ENCODE measurements at regions not wholly inside any gene's neighbourhood (a gene's known extent, or its start where the extent isn't known, plus 50 kb on each side); places are given as distances from the start of the nearest gene placed in this dataset.

- DNase-seq = no peak
- no peak overlapping the region for H3K4me3 ChIP-seq (ENCODE audit: low read length)
- no peak overlapping the region for H3K9ac ChIP-seq (ENCODE audit: low read length)
- no peaks in the 10 kb centered on the region for H3K36me3 ChIP-seq (replicated peaks; ENCODE audit: insufficient read depth, low read length)
- no peaks in the 10 kb centered on the region for H3K9me3 ChIP-seq (replicated peaks; ENCODE audit: insufficient read depth, low read length)
- H2AFZ ChIP-seq (ENCODE audit: low read length) = no peak overlapping the region
- no peak overlapping the region for H3K4me2 ChIP-seq (ENCODE audit: low read depth, low read length)
- H3K27ac ChIP-seq (ENCODE audit: low read length) = no peak overlapping the region
- H3K4me1 ChIP-seq (ENCODE audit: low read length) = peaks cover 8% of the 10 kb centered on the region
- no peak for TF ChIP-seq EZH2 (optimal IDR thresholded peaks at IDR 0.05; ENCODE audit: low read depth, low read length)
- TF ChIP-seq EZH2phosphoT487 (IDR thresholded peaks at IDR 0.05; ENCODE audit: low read length) = no peak
- TF ChIP-seq CTCF (IDR thresholded peaks at IDR 0.05; ENCODE audit: low read length) = no peak
- no peaks in the 10 kb centered on the region for H4K20me1 ChIP-seq (ENCODE audit: insufficient read depth, low read length)
- H3K79me2 ChIP-seq (ENCODE audit: low read length) = no peaks in the 10 kb centered on the region
- H3K9me2 ChIP-seq (replicated peaks; ENCODE audit: insufficient read depth, low read length) = no peaks in the 10 kb centered on the region
- H3F3A ChIP-seq (ENCODE audit: insufficient read depth, low read length) = no peaks in the 10 kb centered on the region
- no peaks in the 10 kb centered on the region for H3K27me3 ChIP-seq (replicated peaks; ENCODE audit: insufficient read depth, low read length)
Observed at GRCh38 chr9:106322706-106323245, 540.2 kb upstream of the ZNF462 start.

- Histone ChIP-seq H3K4me3 (ENCODE audit: low read length) (no peak overlapping the region), H3K79me2 (ENCODE audit: low read length) (no peaks in the 10 kb centered on the region), H3K9ac (ENCODE audit: low read length) (no peak overlapping the region), H3F3A (ENCODE audit: insufficient read depth, low read length) (no peaks in the 10 kb centered on the region), H2AFZ (ENCODE audit: low read length) (no peak overlapping the region), H3K36me3 (replicated peaks; ENCODE audit: insufficient read depth, low read length) (no peaks in the 10 kb centered on the region), H3K9me3 (replicated peaks; ENCODE audit: insufficient read depth, low read length) (no peaks in the 10 kb centered on the region), H4K20me1 (ENCODE audit: insufficient read depth, low read length) (no peaks in the 10 kb centered on the region), H3K4me1 (ENCODE audit: low read length) (peaks cover 8% of the 10 kb centered on the region), H3K27ac (ENCODE audit: low read length) (no peak overlapping the region), H3K27me3 (replicated peaks; ENCODE audit: insufficient read depth, low read length) (no peaks in the 10 kb centered on the region), H3K9me2 (replicated peaks; ENCODE audit: insufficient read depth, low read length) (no peaks in the 10 kb centered on the region), H3K4me2 (ENCODE audit: low read depth, low read length) (no peak overlapping the region)
- TF ChIP-seq EZH2 (optimal IDR thresholded peaks at IDR 0.05; ENCODE audit: low read depth, low read length) = no peak
- TF ChIP-seq EZH2phosphoT487 (IDR thresholded peaks at IDR 0.05; ENCODE audit: low read length) = no peak
- TF ChIP-seq CTCF (IDR thresholded peaks at IDR 0.05; ENCODE audit: low read length) = no peak
- no peak for DNase-seq
Observed at GRCh38 chr9:106324053-106324585, 538.8 kb upstream of the ZNF462 start.

- Histone ChIP-seq H3K4me3 (ENCODE audit: low read length) (no peak overlapping the region), H2AFZ (ENCODE audit: low read length) (no peak overlapping the region), H3K9me2 (replicated peaks; ENCODE audit: insufficient read depth, low read length) (no peaks in the 10 kb centered on the region), H3F3A (ENCODE audit: insufficient read depth, low read length) (no peaks in the 10 kb centered on the region), H3K79me2 (ENCODE audit: low read length) (no peaks in the 10 kb centered on the region), H4K20me1 (ENCODE audit: insufficient read depth, low read length) (no peaks in the 10 kb centered on the region), H3K27ac (ENCODE audit: low read length) (no peak overlapping the region), H3K9me3 (replicated peaks; ENCODE audit: insufficient read depth, low read length) (no peaks in the 10 kb centered on the region), H3K4me1 (ENCODE audit: low read length) (peaks cover 8% of the 10 kb centered on the region), H3K4me2 (ENCODE audit: low read depth, low read length) (no peak overlapping the region), H3K9ac (ENCODE audit: low read length) (no peak overlapping the region), H3K27me3 (replicated peaks; ENCODE audit: insufficient read depth, low read length) (no peaks in the 10 kb centered on the region), H3K36me3 (replicated peaks; ENCODE audit: insufficient read depth, low read length) (no peaks in the 10 kb centered on the region)
- TF ChIP-seq EZH2phosphoT487 (IDR thresholded peaks at IDR 0.05; ENCODE audit: low read length) = no peak
- no peak for TF ChIP-seq CTCF (IDR thresholded peaks at IDR 0.05; ENCODE audit: low read length)
- no peak for TF ChIP-seq EZH2 (optimal IDR thresholded peaks at IDR 0.05; ENCODE audit: low read depth, low read length)
- DNase-seq = no peak
Observed at GRCh38 chr9:106324591-106325280, 538.2 kb upstream of the ZNF462 start.

Measured in MM.1S (cell line).